RWPE2 (cell line): ENCODE measurements at regions not wholly inside any gene's neighbourhood (a gene's known extent, or its start where the extent isn't known, plus 50 kb on each side); places are given as distances from the start of the nearest gene placed in this dataset.

ENCODE experiments used
- ATAC-seq: fragments of 200-7000 bp; cut with Tn5 transposase; 3 replicates; pipeline ENCODE4 v1.9.1; 2021; ENCODE audit warnings: low read depth
- DNase-seq: peaks from one replicate; pipeline ENCODE4 v3.0.0-alpha.2; 2020; ENCODE audit warnings: low spot score
- H3K27ac ChIP-seq: fragments of 450-650 bp; 2 replicates; pipeline ENCODE4 v1.5.1; 2017; ENCODE audit warnings: mild to moderate bottlenecking; ENCODE audit not compliant: poor library complexity, severe bottlenecking
- H3K27me3 ChIP-seq: fragments of 250-450 bp; sonication (Bioruptor Pico); 2 replicates; pipeline ENCODE4 v1.5.1; 2021; ENCODE audit warnings: mild to moderate bottlenecking, moderate library complexity; ENCODE audit not compliant: insufficient read depth, poor library complexity, severe bottlenecking
- H3K36me3 ChIP-seq: fragments of 250-450 bp; sonication (Bioruptor Pico); 2 replicates; pipeline ENCODE4 v1.5.1; 2020; ENCODE audit warnings: low read depth, mild to moderate bottlenecking, moderate library complexity
- H3K4me1 ChIP-seq: fragments of 250-450 bp; sonication (Bioruptor Pico); 2 replicates; pipeline ENCODE4 v1.5.1; 2021; ENCODE audit warnings: mild to moderate bottlenecking, moderate library complexity; ENCODE audit not compliant: insufficient read depth, poor library complexity, severe bottlenecking
- H3K4me3 ChIP-seq: fragments of 250-450 bp; sonication (Bioruptor Pico); 2 replicates; pipeline ENCODE4 v1.5.1; 2021; ENCODE audit warnings: mild to moderate bottlenecking, moderate library complexity; ENCODE audit not compliant: severe bottlenecking
- H3K9me3 ChIP-seq: fragments of 250-450 bp; sonication (Bioruptor Pico); 2 replicates; pipeline ENCODE4 v1.5.1; 2021; ENCODE audit warnings: mild to moderate bottlenecking, moderate library complexity; ENCODE audit not compliant: severe bottlenecking
- CTCF ChIP-seq: fragments of 450-650 bp; IDR thresholded peaks from one replicate; pipeline ENCODE4 v1.5.1; 2017; ENCODE audit warnings: mild to moderate bottlenecking, moderate library complexity; ENCODE audit not compliant: poor library complexity, severe bottlenecking

GRCh38 chr1:192475970-192476369 is 99.6 kb upstream of the RGS1 start:
- H3K27ac ChIP-seq, result no peak overlapping the region
- TF ChIP-seq CTCF, result no peak
- H3K4me1 ChIP-seq, result peaks cover 3% of the 10 kb centered on the region
- DNase-seq, result no peak
- no peak for ATAC-seq
- H3K9me3 ChIP-seq, result no peaks in the 10 kb centered on the region
- H3K36me3 ChIP-seq, result no peaks in the 10 kb centered on the region
- H3K4me3 ChIP-seq, result no peak overlapping the region
- peaks cover 4% of the 10 kb centered on the region for H3K27me3 ChIP-seq

GRCh38 chr1:192476802-192477298 is 98.7 kb upstream of the RGS1 start:
- DNase-seq, result no peak
- no peak overlapping the region for H3K4me3 ChIP-seq
- peaks cover 4% of the 10 kb centered on the region for H3K27me3 ChIP-seq
- TF ChIP-seq CTCF, result no peak
- no peaks in the 10 kb centered on the region for H3K9me3 ChIP-seq
- H3K36me3 ChIP-seq, result no peaks in the 10 kb centered on the region
- 0 out of 3 replicates have a peak, but pooled peaks have one; percentile 31 for ATAC-seq
- peaks cover 3% of the 10 kb centered on the region for H3K4me1 ChIP-seq
- H3K27ac ChIP-seq, result no peak overlapping the region

DNA sequence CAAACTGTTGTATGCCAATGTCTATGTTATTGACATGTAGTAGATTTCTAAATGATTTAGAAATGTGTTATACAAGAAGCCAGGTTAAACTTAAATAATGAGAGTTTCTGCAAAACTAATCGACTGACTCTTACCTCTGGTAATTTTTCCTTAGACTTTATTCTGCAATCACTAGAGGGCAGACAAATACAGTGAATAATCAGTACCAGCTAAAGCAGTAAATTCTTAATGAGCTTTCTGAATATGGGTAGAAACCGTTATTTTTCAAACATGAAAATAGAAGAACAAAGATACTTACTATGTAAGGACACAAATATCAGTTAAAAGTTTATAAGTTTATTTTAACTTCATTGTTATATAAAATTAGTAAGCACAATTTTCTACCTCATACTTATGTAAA is 97.9 kb upstream of the RGS1 start:
- Histone ChIP-seq H3K27ac (no peak overlapping the region), H3K4me1 (peaks cover 3% of the 10 kb centered on the region), H3K9me3 (no peaks in the 10 kb centered on the region), H3K27me3 (peaks cover 4% of the 10 kb centered on the region), H3K36me3 (no peaks in the 10 kb centered on the region), H3K4me3 (no peak overlapping the region)
- DNase-seq, result no peak
- peak; percentile 50; the same call in 1 of the 3 replicates for ATAC-seq
- peak; percentile 76 for TF ChIP-seq CTCF

GRCh38 chr1:192485692-192486436 is 89.7 kb upstream of the RGS1 start:
- no peak for DNase-seq
- peaks cover 3% of the 10 kb centered on the region for H3K9me3 ChIP-seq
- no peaks in the 10 kb centered on the region for H3K27me3 ChIP-seq
- peak; percentile 95 for ATAC-seq
- no peaks in the 10 kb centered on the region for H3K36me3 ChIP-seq
- TF ChIP-seq CTCF, result no peak
- H3K27ac ChIP-seq, result peak overlapping the region; percentile 67
- no peak overlapping the region for H3K4me3 ChIP-seq
- peaks cover 18% of the 10 kb centered on the region for H3K4me1 ChIP-seq

DNA sequence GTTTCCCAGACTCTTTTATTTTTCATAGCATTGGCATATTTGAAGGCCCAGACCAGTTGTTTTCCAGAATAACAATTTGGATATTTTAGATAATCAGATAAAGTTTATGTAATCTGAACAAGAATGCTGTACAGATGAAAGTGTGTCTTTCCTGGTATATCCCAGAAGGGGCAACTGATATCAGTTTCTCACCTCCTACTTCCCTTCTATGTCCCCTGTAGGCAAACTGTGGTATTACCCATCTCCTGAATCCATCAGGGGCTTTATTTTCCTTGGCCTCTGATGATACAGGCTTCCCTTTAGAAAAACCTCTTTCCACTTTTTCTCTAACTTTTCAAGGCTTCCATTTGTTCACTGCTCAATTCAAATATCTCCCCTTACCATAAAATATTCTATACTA is 87.5 kb upstream of the RGS1 start:
- no peak for DNase-seq
- no peak for TF ChIP-seq CTCF

More for the DNA sequence above, 87.5 kb upstream of the RGS1 start:
- H3K4me1 ChIP-seq, result peaks cover 18% of the 10 kb centered on the region
- H3K36me3 ChIP-seq, result no peaks in the 10 kb centered on the region
- H3K9me3 ChIP-seq, result peaks cover 3% of the 10 kb centered on the region
- H3K4me3 ChIP-seq, result no peak overlapping the region
- H3K27ac ChIP-seq, result no peak overlapping the region
- ATAC-seq, result no peak
- H3K27me3 ChIP-seq, result no peaks in the 10 kb centered on the region
